Natural killer cell (primary cell): ENCODE measurements at regions not wholly inside any gene's neighbourhood (a gene's known extent, or its start where the extent isn't known, plus 50 kb on each side); places are given as distances from the start of the nearest gene placed in this dataset.

Experiments
- ATAC-seq, 3 donors: fragments of 150-1000 bp in 2 of 3; fragments of 200-7000 bp in 1 of 3; cut with Tn5 transposase; 1 replicate in 1 of 3; 2 replicates in 2 of 3; pipeline ENCODE4 v1.10.0; 2021; ENCODE audit warnings: mild to moderate bottlenecking in 2 of 3, moderate library complexity in 2 of 3
- DNase-seq, 2 donors: peaks; one replicate each; pipeline versions ENCODE4 v3.0.0 to v3.0.0-alpha.2; 2013 to 2021; ENCODE audit warnings: mixed read lengths in 1 of 2
- H3K27ac ChIP-seq: one replicate; pipeline ENCODE4 v1.5.1; 2013; ENCODE audit warnings: mild to moderate bottlenecking, low read length
- H3K27me3 ChIP-seq: one replicate; pipeline ENCODE4 v1.6.1; 2013; ENCODE audit warnings: low read length; ENCODE audit not compliant: control insufficient read depth, insufficient read depth
- H3K36me3 ChIP-seq: one replicate; pipeline ENCODE4 v1.6.1; 2013; ENCODE audit warnings: low read length; ENCODE audit not compliant: control insufficient read depth, insufficient read depth
- H3K4me1 ChIP-seq: one replicate; pipeline ENCODE4 v1.6.1; 2013; ENCODE audit warnings: low read length; ENCODE audit not compliant: control insufficient read depth, insufficient read depth
- H3K4me3 ChIP-seq: one replicate; pipeline ENCODE4 v1.5.1; 2013; ENCODE audit warnings: low read length
- H3K9me3 ChIP-seq: one replicate; pipeline ENCODE4 v1.6.1; 2013; ENCODE audit warnings: low read length; ENCODE audit not compliant: control insufficient read depth, insufficient read depth
- H3K27ac Mint-ChIP-seq, 2 donors: one replicate each; pipeline ENCODE4 v1.8.0; 2022; ENCODE audit warnings: mild to moderate bottlenecking in 2 of 2, mixed read lengths in 2 of 2, moderate library complexity in 1 of 2
- H3K27me3 Mint-ChIP-seq, 2 donors: one replicate each; pipeline ENCODE4 v1.8.0; 2022; ENCODE audit warnings: low read depth in 2 of 2, mixed read lengths in 2 of 2
- H3K36me3 Mint-ChIP-seq: one replicate; pipeline ENCODE4 v1.8.0; 2022; ENCODE audit warnings: mixed read lengths
- H3K4me1 Mint-ChIP-seq, 2 donors: one replicate each; pipeline ENCODE4 v1.8.0; 2022; ENCODE audit warnings: mixed read lengths in 2 of 2
- H3K4me3 Mint-ChIP-seq: one replicate; pipeline ENCODE4 v1.8.0; 2022; ENCODE audit warnings: mild to moderate bottlenecking, moderate library complexity, mixed read lengths
- H3K9me3 Mint-ChIP-seq, 2 donors: one replicate each; pipeline ENCODE4 v1.8.0; 2022; ENCODE audit warnings: mixed read lengths in 2 of 2
- whole genome bisulfite sequencing: methylation state at CpG from one replicate; pipeline ENCODE4 v1.1.7; 2013; ENCODE audit warnings: missing lambda C conversion rate; ENCODE audit not compliant: insufficient coverage; 5-methylcytosine and 5-hydroxymethylcytosine counted together
- intact Hi-C: fragments of 100-400 bp; cut with micrococcal nuclease; formaldehyde crosslinking; loops from one replicate; pipeline ENCODE4 v1.14.2; 2022
- TF ChIP-seq, protein P1 (sequence below): fragments of 200-600 bp; IDR thresholded peaks from one replicate; pipeline ENCODE4 v1.8.0; 2022; ENCODE audit warnings: antibody characterized with exemption

DNA sequence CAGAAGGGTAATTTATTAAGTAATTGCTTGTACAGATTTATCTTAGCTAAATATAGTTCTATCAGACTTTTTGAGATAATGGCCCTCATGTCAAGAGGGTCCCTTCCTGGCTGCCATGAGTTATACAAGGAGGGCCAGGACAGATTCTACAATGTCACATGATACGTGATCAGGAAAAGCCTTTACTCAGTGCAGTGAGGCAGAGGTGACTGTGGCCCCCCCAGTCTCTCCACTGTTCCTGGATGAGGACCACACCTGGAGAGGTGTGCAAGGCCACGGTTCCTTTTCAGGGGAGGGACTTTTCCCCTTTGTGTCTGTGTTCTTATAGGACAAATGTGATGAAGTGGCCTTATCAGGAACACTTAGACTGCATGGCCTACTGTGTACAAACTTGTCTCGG is 54.3 kb upstream of the LRCH1 start:
- H3K36me3 ChIP-seq, result no peaks in the 10 kb centered on the region
- H3K4me3 ChIP-seq, result no peak overlapping the region
- no peaks in the 10 kb centered on the region for H3K9me3 Mint-ChIP-seq
- no peaks in the 10 kb centered on the region for H3K4me1 ChIP-seq
- DNase-seq (no peak), ATAC-seq (no peak)
- H3K9me3 ChIP-seq, result no peaks in the 10 kb centered on the region
- intact Hi-C loops, result no loop called here
- no peak overlapping the region for H3K4me3 Mint-ChIP-seq
- no peak overlapping the region for H3K27ac Mint-ChIP-seq
- H3K4me1 Mint-ChIP-seq, result no peaks in the 10 kb centered on the region
- peaks cover 2% of the 10 kb centered on the region for H3K27me3 ChIP-seq
- no peak overlapping the region for H3K27ac ChIP-seq
- TF ChIP-seq, protein P1, sequence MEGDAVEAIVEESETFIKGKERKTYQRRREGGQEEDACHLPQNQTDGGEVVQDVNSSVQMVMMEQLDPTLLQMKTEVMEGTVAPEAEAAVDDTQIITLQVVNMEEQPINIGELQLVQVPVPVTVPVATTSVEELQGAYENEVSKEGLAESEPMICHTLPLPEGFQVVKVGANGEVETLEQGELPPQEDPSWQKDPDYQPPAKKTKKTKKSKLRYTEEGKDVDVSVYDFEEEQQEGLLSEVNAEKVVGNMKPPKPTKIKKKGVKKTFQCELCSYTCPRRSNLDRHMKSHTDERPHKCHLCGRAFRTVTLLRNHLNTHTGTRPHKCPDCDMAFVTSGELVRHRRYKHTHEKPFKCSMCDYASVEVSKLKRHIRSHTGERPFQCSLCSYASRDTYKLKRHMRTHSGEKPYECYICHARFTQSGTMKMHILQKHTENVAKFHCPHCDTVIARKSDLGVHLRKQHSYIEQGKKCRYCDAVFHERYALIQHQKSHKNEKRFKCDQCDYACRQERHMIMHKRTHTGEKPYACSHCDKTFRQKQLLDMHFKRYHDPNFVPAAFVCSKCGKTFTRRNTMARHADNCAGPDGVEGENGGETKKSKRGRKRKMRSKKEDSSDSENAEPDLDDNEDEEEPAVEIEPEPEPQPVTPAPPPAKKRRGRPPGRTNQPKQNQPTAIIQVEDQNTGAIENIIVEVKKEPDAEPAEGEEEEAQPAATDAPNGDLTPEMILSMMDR, result no peak
- no peaks in the 10 kb centered on the region for H3K36me3 Mint-ChIP-seq
- 94% methylated on average over 3 of the region's 3 CpGs for WGBS
- peaks cover 0 to 3% of the 10 kb centered on the region in 2 donors for H3K27me3 Mint-ChIP-seq

DNA sequence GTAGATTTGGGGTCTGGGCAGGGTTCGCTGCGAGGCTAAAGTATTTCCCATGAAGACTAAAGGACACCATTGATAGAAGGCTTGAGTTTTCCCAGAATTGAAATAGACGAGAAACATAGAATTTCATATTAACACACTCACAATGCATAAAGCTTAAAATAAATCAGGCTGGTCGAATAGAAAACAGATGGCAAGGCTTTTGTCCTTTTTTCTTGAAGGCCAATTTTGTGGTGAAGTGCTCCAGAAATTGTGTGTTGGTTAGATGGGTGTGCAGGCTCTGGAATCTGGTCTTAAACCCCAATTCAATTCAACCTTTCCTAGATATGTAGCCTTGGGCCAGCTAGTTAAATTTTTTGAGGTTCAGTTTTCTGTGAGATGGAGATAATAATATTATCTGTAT is 56.9 kb upstream of the LRCH1 start:
- no peak for ATAC-seq

DNA sequence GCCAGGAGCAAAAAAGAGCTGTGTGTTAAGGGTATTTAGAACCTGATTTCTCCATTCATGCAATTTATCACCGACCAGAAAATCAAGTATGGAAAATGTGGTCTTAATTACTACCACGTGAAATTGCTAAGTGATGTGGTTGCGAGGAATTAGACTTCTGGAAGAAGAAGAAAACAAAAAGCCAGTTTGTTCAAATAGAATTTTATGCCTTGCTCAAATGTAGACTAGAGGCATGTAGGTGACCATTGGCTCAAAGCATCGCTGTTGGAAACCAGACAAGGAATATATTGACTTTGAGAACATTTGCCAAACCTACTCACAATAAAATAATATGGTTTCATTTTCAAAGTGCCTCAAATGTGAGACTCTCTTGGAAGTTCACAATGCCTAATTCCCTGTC is 57.3 kb upstream of the LRCH1 start:
- intact Hi-C loops, result loop anchor here (2.0 kb wide), 1 partner anchor 55 kb away; no protein-coding TSS in a partner anchor
- Mint-ChIP-seq H3K27ac (no peak overlapping the region), H3K9me3 (no peaks in the 10 kb centered on the region), H3K27me3 (peaks cover 3% of the 10 kb centered on the region in 2 donors), H3K4me3 (no peak overlapping the region), H3K36me3 (no peaks in the 10 kb centered on the region), H3K4me1 (no peaks in the 10 kb centered on the region)
- ATAC-seq, result no peak
- H3K27ac ChIP-seq, result no peak overlapping the region
- H3K36me3 ChIP-seq, result no peaks in the 10 kb centered on the region
- no peak overlapping the region for H3K4me3 ChIP-seq
- peaks cover 2% of the 10 kb centered on the region for H3K27me3 ChIP-seq
- TF ChIP-seq, protein P1, result no peak
- WGBS, result 66% methylated on average over 3 of the region's 4 CpGs
- H3K9me3 ChIP-seq, result no peaks in the 10 kb centered on the region
- no peaks in the 10 kb centered on the region for H3K4me1 ChIP-seq
- DNase-seq, result no peak

More for the DNA sequence above, 56.9 kb upstream of the LRCH1 start:
- intact Hi-C loops, result no loop called here
- WGBS, result 93% methylated on average over 3 of the region's 4 CpGs
- Mint-ChIP-seq H3K4me1 (no peaks in the 10 kb centered on the region), H3K27me3 (peaks cover 0 to 2% of the 10 kb centered on the region in 2 donors), H3K9me3 (no peaks in the 10 kb centered on the region), H3K4me3 (no peak overlapping the region), H3K27ac (no peak overlapping the region), H3K36me3 (no peaks in the 10 kb centered on the region)
- no peaks in the 10 kb centered on the region for H3K36me3 ChIP-seq
- H3K4me3 ChIP-seq, result no peak overlapping the region
- H3K27me3 ChIP-seq, result peaks cover 2% of the 10 kb centered on the region
- no peaks in the 10 kb centered on the region for H3K9me3 ChIP-seq
- TF ChIP-seq, protein P1, result no peak
- H3K4me1 ChIP-seq, result no peaks in the 10 kb centered on the region
- H3K27ac ChIP-seq, result no peak overlapping the region
- DNase-seq, result no peak

DNA sequence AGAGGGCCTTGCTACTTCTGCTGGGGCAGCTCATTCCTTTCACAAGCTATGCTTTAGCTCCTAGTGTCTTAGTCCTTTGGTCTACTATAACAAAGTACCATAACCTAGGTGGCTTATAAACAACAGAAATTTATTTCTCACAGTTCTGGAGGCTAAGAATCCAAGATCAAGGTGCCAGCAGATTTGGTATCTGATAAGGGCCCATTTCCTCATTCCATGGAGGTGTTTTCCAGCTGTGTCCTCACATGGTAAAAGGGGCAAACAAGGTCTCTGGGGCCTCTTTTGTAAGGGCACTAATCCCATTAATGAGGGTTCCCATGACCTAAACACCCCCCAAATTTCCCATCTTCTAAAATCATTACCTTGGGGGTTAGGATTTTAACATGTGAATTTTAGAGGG is 57.9 kb upstream of the LRCH1 start:
- ATAC-seq (no peak), DNase-seq (no peak)
- Histone ChIP-seq H3K27ac (no peak overlapping the region), H3K4me3 (no peak overlapping the region), H3K4me1 (no peaks in the 10 kb centered on the region), H3K36me3 (no peaks in the 10 kb centered on the region), H3K9me3 (no peaks in the 10 kb centered on the region), H3K27me3 (peaks cover 2% of the 10 kb centered on the region)
- Mint-ChIP-seq H3K9me3 (no peaks in the 10 kb centered on the region), H3K27me3 (peaks cover 7 to 9% of the 10 kb centered on the region in 2 donors), H3K4me3 (no peak overlapping the region), H3K36me3 (no peaks in the 10 kb centered on the region), H3K4me1 (no peaks in the 10 kb centered on the region), H3K27ac (no peak overlapping the region)
- TF ChIP-seq, protein P1, result no peak
- intact Hi-C loops, result loop anchor here (2.0 kb wide), 1 partner anchor 56 kb away; no protein-coding TSS in a partner anchor
